Parathyroid adenoma (tissue), 2 donors: ENCODE measurements at regions not wholly inside any gene's neighbourhood (a gene's known extent, or its start where the extent isn't known, plus 50 kb on each side); places are given as distances from the start of the nearest gene placed in this dataset.

Experiments
- H2AFZ ChIP-seq: fragments of 300-600 bp; sonication (generic); one replicate; pipeline ENCODE4 v1.7.0; 2017; ENCODE audit warnings: antibody characterized with exemption, mild to moderate bottlenecking
- H3K27ac ChIP-seq: fragments of 300-600 bp; sonication (generic); one replicate; pipeline ENCODE4 v1.7.0; 2017
- H3K27me3 ChIP-seq: fragments of 300-600 bp; sonication (generic); one replicate; pipeline ENCODE4 v1.7.0; 2017; ENCODE audit warnings: low read length; ENCODE audit not compliant: control insufficient read depth, insufficient read depth
- H3K36me3 ChIP-seq: fragments of 300-600 bp; sonication (generic); one replicate; pipeline ENCODE4 v1.7.0; 2017; ENCODE audit warnings: low read length; ENCODE audit not compliant: control insufficient read depth, insufficient read depth
- H3K4me1 ChIP-seq: fragments of 300-600 bp; sonication (generic); one replicate; pipeline ENCODE4 v1.7.0; 2017; ENCODE audit warnings: control low read depth
- H3K4me2 ChIP-seq: fragments of 300-600 bp; sonication (generic); one replicate; pipeline ENCODE4 v1.7.0; 2017; ENCODE audit warnings: low read length
- H3K4me3 ChIP-seq: fragments of 300-600 bp; sonication (generic); one replicate; pipeline ENCODE4 v1.7.0; 2017; ENCODE audit warnings: low read depth, low read length
- H3K79me2 ChIP-seq: fragments of 300-600 bp; sonication (generic); one replicate; pipeline ENCODE4 v1.7.0; 2017; ENCODE audit warnings: control low read depth
- H3K9ac ChIP-seq: fragments of 300-600 bp; sonication (generic); one replicate; pipeline ENCODE4 v1.7.0; 2017; ENCODE audit warnings: mild to moderate bottlenecking
- H3K9me3 ChIP-seq: fragments of 300-600 bp; sonication (generic); one replicate; pipeline ENCODE4 v1.7.0; 2017; ENCODE audit warnings: low read length; ENCODE audit not compliant: control insufficient read depth
- CTCF ChIP-seq: fragments of 300-600 bp; sonication (generic); IDR thresholded peaks from one replicate; pipeline ENCODE4 v1.7.0; 2017; ENCODE audit warnings: antibody characterized with exemption, mild to moderate bottlenecking
- donor health status: primary hyperparathyroidism.

GRCh38 chr4:147049946-147050345, 104.3 kb upstream of the TTC29 start:
- Histone ChIP-seq H3K9ac (no peak overlapping the region), H3K27me3 (no peaks in the 10 kb centered on the region), H2AFZ (no peak overlapping the region), H3K4me1 (no peaks in the 10 kb centered on the region), H3K9me3 (no peaks in the 10 kb centered on the region), H3K27ac (no peak overlapping the region), H3K36me3 (no peaks in the 10 kb centered on the region), H3K4me3 (no peak overlapping the region), H3K4me2 (no peak overlapping the region), H3K79me2 (no peaks in the 10 kb centered on the region)
- TF ChIP-seq CTCF: no peak

DNA sequence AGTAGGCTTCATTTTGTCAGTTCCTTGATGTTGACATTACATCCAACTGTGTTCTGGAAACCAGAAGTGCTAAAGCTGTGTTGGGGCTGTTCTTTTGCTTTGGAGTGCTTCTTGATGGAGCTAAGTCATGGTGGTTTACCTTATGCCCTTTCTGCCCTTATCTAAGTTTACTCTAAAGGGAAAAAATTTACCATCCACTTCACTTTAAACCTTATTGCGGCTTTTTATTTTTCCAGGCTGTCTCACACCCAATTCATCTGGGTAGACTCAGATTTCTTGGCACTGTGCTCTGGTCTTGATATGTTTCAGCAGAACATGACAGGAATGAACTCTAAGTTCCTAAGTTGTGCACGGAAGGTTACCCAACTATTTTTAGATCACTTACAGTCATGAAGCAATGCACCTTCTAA, 104.7 kb upstream of the TTC29 start:
- H2AFZ ChIP-seq: no peak overlapping the region
- H3K27ac ChIP-seq: no peak overlapping the region
- H3K4me3 ChIP-seq: no peak overlapping the region
- no peaks in the 10 kb centered on the region for H3K4me1 ChIP-seq
- no peaks in the 10 kb centered on the region for H3K27me3 ChIP-seq
- TF ChIP-seq CTCF: no peak
- no peak overlapping the region for H3K9ac ChIP-seq
- H3K79me2 ChIP-seq: no peaks in the 10 kb centered on the region
- no peaks in the 10 kb centered on the region for H3K36me3 ChIP-seq
- H3K9me3 ChIP-seq: no peaks in the 10 kb centered on the region
- no peak overlapping the region for H3K4me2 ChIP-seq

- Histone ChIP-seq H3K27me3 (no peaks in the 10 kb centered on the region), H3K79me2 (no peaks in the 10 kb centered on the region), H3K27ac (no peak overlapping the region), H3K9me3 (no peaks in the 10 kb centered on the region), H3K36me3 (no peaks in the 10 kb centered on the region), H3K4me1 (no peaks in the 10 kb centered on the region), H2AFZ (no peak overlapping the region), H3K9ac (no peak overlapping the region), H3K4me2 (no peak overlapping the region), H3K4me3 (no peak overlapping the region)
- TF ChIP-seq CTCF: no peak
These were observed 106.7 kb upstream of the TTC29 start for GRCh38 chr4:147052361-147052760.

- Histone ChIP-seq H3K79me2 (no peaks in the 10 kb centered on the region), H3K9me3 (no peaks in the 10 kb centered on the region), H3K9ac (no peak overlapping the region), H3K36me3 (no peaks in the 10 kb centered on the region), H3K27ac (no peak overlapping the region), H3K4me3 (no peak overlapping the region), H2AFZ (no peak overlapping the region), H3K27me3 (no peaks in the 10 kb centered on the region), H3K4me1 (no peaks in the 10 kb centered on the region), H3K4me2 (no peak overlapping the region)
- no peak for TF ChIP-seq CTCF
These were observed 108.7 kb upstream of the TTC29 start for GRCh38 chr4:147054228-147054872.

DNA sequence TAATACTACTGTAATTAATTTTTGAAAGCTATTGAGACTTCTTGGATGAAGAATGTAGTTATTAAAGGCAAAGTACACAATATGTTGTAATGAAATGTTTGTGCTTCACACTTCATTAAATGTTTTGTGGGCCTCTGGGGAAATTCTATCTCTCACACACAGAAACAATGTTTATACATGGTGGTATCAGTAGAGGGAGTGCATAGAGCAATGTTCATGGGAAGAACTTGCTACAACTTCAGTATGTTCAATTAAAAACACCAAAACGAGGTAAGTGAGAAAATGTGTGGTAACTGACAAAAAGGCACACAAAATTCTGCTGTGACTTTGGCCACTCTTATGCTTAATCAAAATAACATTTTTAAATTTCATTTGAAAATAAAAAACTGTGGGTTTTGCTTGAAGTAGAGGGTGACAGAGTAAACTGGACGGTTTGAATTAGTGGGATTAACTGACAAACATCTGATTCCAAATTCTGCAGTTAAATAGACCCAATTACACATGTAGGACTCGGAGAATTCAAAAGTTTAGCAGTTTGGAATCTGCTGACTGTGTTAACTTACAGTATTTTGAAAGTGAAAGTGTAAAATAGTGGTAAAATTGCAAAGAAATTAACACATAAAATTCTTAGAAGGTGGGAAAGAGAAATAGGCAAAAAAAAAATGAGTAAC, 111.4 kb upstream of the TTC29 start:
- Histone ChIP-seq H3K79me2 (no peaks in the 10 kb centered on the region), H3K4me2 (peak overlapping the region; percentile 55), H3K36me3 (no peaks in the 10 kb centered on the region), H3K4me3 (peak overlapping the region; percentile 32), H3K4me1 (no peaks in the 10 kb centered on the region), H3K27me3 (no peaks in the 10 kb centered on the region), H3K27ac (no peak overlapping the region), H3K9ac (no peak overlapping the region), H3K9me3 (no peaks in the 10 kb centered on the region), H2AFZ (peak overlapping the region; percentile 11)
- no peak for TF ChIP-seq CTCF
